GM19240 (cell line): ENCODE measurements at regions not wholly inside any gene's neighbourhood (a gene's known extent, or its start where the extent isn't known, plus 50 kb on each side); places are given as distances from the start of the nearest gene placed in this dataset.

Experiments
- DNase-seq: peaks from one replicate; pipeline ENCODE4 v3.0.0; 2011; ENCODE audit warnings: low spot score; ENCODE audit not compliant: insufficient read length

- DNase-seq, result no peak
Measured at GRCh38 chr2:234438305-234438977, 58.4 kb downstream of the ARL4C start.

GRCh38 chr2:234437642-234438304 is 59.1 kb downstream of the ARL4C start:
- no peak for DNase-seq

GRCh38 chr2:234436482-234436837 is 60.4 kb downstream of the ARL4C start:
- no peak for DNase-seq

- DNase-seq, result no peak
Measured at GRCh38 chr2:234435836-234436481, 60.9 kb downstream of the ARL4C start.

GRCh38 chr2:234433201-234433600 is 63.7 kb downstream of the ARL4C start:
- no peak for DNase-seq

- DNase-seq, result no peak
Measured at GRCh38 chr2:234430871-234431270, 66.0 kb downstream of the ARL4C start.

GRCh38 chr2:234429265-234429664 is 67.6 kb downstream of the ARL4C start:
- DNase-seq, result no peak

- no peak for DNase-seq
Measured at GRCh38 chr2:234427081-234428061, 69.5 kb downstream of the ARL4C start.

GRCh38 chr2:234426616-234427015 is 70.3 kb downstream of the ARL4C start:
- DNase-seq, result no peak

GRCh38 chr2:234425639-234426603 is 71.0 kb downstream of the ARL4C start:
- DNase-seq, result no peak

GRCh38 chr2:234423884-234424283 is 73.0 kb downstream of the ARL4C start:
- no peak for DNase-seq

- DNase-seq, result no peak
Measured at GRCh38 chr2:234422981-234423431, 73.9 kb downstream of the ARL4C start.

- no peak for DNase-seq
Measured at GRCh38 chr2:234422273-234422732, 74.6 kb downstream of the ARL4C start.

- DNase-seq, result no peak
Measured at GRCh38 chr2:234420408-234420807, 76.5 kb downstream of the ARL4C start.

GRCh38 chr2:234419726-234420125 is 77.2 kb downstream of the ARL4C start:
- DNase-seq, result no peak

GRCh38 chr2:234415706-234416105 is 81.2 kb downstream of the ARL4C start:
- no peak for DNase-seq

- DNase-seq, result no peak
Measured at GRCh38 chr2:234414596-234414995, 82.3 kb downstream of the ARL4C start.

GRCh38 chr2:234412726-234413125 is 84.2 kb downstream of the ARL4C start:
- no peak for DNase-seq

- DNase-seq, result peak; percentile 17
Measured at GRCh38 chr2:234411793-234412192, 85.1 kb downstream of the ARL4C start.

- DNase-seq, result no peak
Measured at GRCh38 chr2:234410526-234410925, 86.4 kb downstream of the ARL4C start.
